Neural progenitor cell (in vitro differentiated cells): ENCODE measurements at regions not wholly inside any gene's neighbourhood (a gene's known extent, or its start where the extent isn't known, plus 50 kb on each side); places are given as distances from the start of the nearest gene placed in this dataset.

Experiments
- CTCF ChIP-seq: fragments of 200-600 bp; sonication (generic); IDR thresholded peaks from 2 replicates; pipeline ENCODE4 v1.5.1; 2017; ENCODE audit warnings: antibody characterized with exemption, mild to moderate bottlenecking
- EZH2 ChIP-seq: fragments of 200-600 bp; sonication (generic); IDR thresholded peaks from 2 replicates; pipeline ENCODE4 v1.6.1; 2017; ENCODE audit warnings: antibody characterized with exemption, mild to moderate bottlenecking, moderate library complexity
- EZH2phosphoT487 ChIP-seq: fragments of 200-600 bp; sonication (generic); IDR thresholded peaks from 2 replicates; pipeline ENCODE4 v1.6.1; 2017; ENCODE audit warnings: antibody characterized with exemption

GRCh38 chr5:144698484-144698883, 527.8 kb downstream of the KCTD16 start:
- no peak for TF ChIP-seq CTCF
- TF ChIP-seq EZH2: no peak
- TF ChIP-seq EZH2phosphoT487: no peak
